AG04450 (cell line): ENCODE measurements at regions not wholly inside any gene's neighbourhood (a gene's known extent, or its start where the extent isn't known, plus 50 kb on each side); places are given as distances from the start of the nearest gene placed in this dataset.

Experiments
- CTCF ChIA-PET: fragments of 300-600, 350-600 bp; formaldehyde crosslinking; extraction: SDS; loops from one replicate; lab custom pipeline; 2022; ENCODE audit warnings: antibody characterized with exemption, inconsistent platforms; lab: Charles Lee
- POLR2A ChIA-PET: fragments of 350-600 bp; formaldehyde crosslinking; extraction: SDS; loops from one replicate; lab custom pipeline; 2021; ENCODE audit warnings: antibody characterized with exemption, inconsistent platforms; lab: Yijun Ruan, JAX
- DNase-seq: peaks from one replicate; pipeline ENCODE4 v3.0.0-alpha.2; 2011; ENCODE audit warnings: low read depth, low spot score
- H3K27ac ChIP-seq: one replicate; pipeline ENCODE4 v1.5.1; 2012; ENCODE audit warnings: low read depth, low read length, control low read depth
- H3K27me3 ChIP-seq: one replicate; pipeline ENCODE4 v1.6.0; 2012; ENCODE audit warnings: low read length; ENCODE audit not compliant: control insufficient read depth, insufficient read depth
- H3K4me3 ChIP-seq: 2 replicates; pipeline ENCODE4 v1.5.1; 2011; ENCODE audit warnings: mild to moderate bottlenecking, low read depth, low read length, control low read depth
- H3K9me3 ChIP-seq: 2 replicates; pipeline ENCODE4 v1.5.1; 2012; ENCODE audit warnings: low read length; ENCODE audit not compliant: control insufficient read depth, insufficient read depth
- TF ChIP-seq, protein P1 (sequence below): IDR thresholded peaks from 2 replicates; pipeline ENCODE4 v1.5.1; 2011; ENCODE audit warnings: low read depth, low read length, control low read depth, inconsistent platforms

DNA sequence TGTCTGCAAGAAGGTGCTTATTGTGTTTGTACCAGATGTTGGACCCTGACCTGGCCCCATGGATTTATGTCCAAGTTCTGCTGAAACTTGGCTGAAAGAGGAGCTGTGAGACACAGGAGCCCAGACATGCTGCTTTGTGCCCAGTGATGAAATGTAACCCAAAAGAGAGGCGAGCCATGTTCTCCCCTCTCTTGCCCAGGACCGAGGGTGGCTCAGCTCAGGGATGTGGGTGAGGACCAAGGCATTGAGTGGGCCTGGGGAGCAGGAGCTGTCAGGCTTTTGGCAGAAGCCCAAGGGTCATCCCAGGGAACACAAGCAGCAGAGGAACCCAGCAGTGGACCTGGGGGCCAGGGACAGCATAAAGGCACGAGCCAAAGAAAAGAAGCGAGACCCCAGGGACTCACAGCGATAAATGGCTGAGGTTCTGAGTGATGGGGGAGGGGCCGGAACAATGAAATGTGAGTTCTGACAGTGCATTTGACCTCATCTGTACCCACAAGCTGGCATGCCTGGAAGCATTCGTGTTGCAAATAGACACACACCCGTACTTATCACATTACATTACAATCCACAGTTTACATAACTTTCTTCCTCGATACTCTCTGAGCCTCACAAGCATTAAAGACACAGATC, 363.4 kb upstream of the JARID2 start:
- H3K27ac ChIP-seq = no peak overlapping the region

DNA sequence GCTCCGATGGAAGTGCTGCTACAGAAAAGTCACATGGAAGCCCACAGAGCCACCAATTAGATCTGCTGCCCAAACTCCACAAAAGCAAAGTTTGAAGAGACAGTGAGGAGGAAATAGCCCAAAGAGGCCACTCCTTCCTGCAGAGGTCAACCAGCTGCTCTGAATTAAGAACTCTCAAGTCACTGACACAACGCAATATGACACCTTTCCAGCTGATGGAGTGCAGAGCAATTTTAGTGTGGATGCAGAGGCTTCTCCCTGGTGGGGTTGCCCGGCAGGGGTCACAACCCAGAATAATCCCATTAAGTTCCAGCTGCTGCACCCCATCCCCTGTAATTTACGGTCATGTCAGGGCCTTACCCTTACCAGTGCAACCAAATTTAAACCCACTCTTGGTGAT, 361.9 kb upstream of the JARID2 start:
- ChIA-PET CTCF (no interaction called here), POLR2A (no interaction called here)
- no peak for DNase-seq
- H3K27me3 ChIP-seq = no peaks in the 10 kb centered on the region
- no peaks in the 10 kb centered on the region for H3K9me3 ChIP-seq
- TF ChIP-seq, protein P1, sequence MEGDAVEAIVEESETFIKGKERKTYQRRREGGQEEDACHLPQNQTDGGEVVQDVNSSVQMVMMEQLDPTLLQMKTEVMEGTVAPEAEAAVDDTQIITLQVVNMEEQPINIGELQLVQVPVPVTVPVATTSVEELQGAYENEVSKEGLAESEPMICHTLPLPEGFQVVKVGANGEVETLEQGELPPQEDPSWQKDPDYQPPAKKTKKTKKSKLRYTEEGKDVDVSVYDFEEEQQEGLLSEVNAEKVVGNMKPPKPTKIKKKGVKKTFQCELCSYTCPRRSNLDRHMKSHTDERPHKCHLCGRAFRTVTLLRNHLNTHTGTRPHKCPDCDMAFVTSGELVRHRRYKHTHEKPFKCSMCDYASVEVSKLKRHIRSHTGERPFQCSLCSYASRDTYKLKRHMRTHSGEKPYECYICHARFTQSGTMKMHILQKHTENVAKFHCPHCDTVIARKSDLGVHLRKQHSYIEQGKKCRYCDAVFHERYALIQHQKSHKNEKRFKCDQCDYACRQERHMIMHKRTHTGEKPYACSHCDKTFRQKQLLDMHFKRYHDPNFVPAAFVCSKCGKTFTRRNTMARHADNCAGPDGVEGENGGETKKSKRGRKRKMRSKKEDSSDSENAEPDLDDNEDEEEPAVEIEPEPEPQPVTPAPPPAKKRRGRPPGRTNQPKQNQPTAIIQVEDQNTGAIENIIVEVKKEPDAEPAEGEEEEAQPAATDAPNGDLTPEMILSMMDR = no peak
- no peak overlapping the region for H3K27ac ChIP-seq
- H3K4me3 ChIP-seq = no peak overlapping the region

More for the DNA sequence above, 363.4 kb upstream of the JARID2 start:
- ChIA-PET CTCF (no interaction called here), POLR2A (no interaction called here)
- DNase-seq = no peak
- Histone ChIP-seq H3K9me3 (no peaks in the 10 kb centered on the region), H3K4me3 (no peak overlapping the region), H3K27me3 (no peaks in the 10 kb centered on the region)
- TF ChIP-seq, protein P1 = no peak

DNA sequence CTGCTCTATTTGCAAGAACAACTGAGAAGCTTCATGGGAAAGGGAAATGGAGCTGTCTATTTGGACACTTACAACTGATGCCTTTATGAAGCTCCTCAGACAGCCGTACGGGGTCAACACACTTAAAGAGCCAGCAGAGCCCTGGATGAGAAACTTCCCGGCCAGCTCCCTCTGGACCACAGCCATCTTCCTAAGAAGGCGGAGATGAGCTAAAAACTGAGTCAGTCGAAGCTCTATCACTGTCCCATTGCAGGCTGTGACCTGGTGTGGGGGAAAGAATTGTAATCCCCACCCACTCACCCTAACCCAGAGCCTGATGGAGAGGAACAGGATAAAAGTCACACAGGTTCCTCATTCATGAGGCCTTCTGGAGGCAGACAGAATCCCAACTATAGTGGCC, 360.4 kb upstream of the JARID2 start:
- Histone ChIP-seq H3K4me3 (no peak overlapping the region), H3K27me3 (no peaks in the 10 kb centered on the region), H3K27ac (no peak overlapping the region), H3K9me3 (no peaks in the 10 kb centered on the region)
- ChIA-PET CTCF (interaction anchor here (0.5 to 0.7 kb wide), 2 partner anchors 204 to 1091 kb away, joined by 3 to 7 read pairs; no protein-coding TSS in a partner anchor), POLR2A (interaction anchor here (0.7 kb wide), 1 partner anchor 984 kb away, joined by 10 read pairs; no protein-coding TSS in a partner anchor)
- DNase-seq = no peak
- TF ChIP-seq, protein P1 = no peak

DNA sequence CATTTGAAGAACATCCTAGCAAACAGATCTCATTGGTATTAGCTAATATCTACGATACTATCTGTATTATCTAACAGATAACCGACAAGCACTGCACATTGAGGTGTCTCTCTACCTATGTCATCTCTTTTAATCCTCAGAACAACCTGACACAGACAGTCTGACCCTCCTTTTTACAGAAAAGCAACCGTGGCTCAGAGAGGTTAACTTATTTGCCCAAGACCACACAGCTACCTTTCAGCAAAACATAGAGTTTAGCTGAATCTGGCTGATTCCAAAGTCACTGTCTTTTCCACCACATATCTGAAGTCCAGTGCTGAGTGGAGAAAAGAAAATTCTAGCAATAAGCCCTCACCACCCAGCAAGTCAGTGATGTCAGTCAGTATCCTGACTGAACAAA, 358.7 kb upstream of the JARID2 start:
- TF ChIP-seq, protein P1 = no peak
- Histone ChIP-seq H3K4me3 (no peak overlapping the region), H3K9me3 (no peaks in the 10 kb centered on the region), H3K27me3 (no peaks in the 10 kb centered on the region), H3K27ac (no peak overlapping the region)
- POLR2A ChIA-PET = interaction anchor here (0.6 kb wide), 1 partner anchor 28 kb away, joined by 8 read pairs; no protein-coding TSS in a partner anchor
- no peak for DNase-seq
- CTCF ChIA-PET = no interaction called here

DNA sequence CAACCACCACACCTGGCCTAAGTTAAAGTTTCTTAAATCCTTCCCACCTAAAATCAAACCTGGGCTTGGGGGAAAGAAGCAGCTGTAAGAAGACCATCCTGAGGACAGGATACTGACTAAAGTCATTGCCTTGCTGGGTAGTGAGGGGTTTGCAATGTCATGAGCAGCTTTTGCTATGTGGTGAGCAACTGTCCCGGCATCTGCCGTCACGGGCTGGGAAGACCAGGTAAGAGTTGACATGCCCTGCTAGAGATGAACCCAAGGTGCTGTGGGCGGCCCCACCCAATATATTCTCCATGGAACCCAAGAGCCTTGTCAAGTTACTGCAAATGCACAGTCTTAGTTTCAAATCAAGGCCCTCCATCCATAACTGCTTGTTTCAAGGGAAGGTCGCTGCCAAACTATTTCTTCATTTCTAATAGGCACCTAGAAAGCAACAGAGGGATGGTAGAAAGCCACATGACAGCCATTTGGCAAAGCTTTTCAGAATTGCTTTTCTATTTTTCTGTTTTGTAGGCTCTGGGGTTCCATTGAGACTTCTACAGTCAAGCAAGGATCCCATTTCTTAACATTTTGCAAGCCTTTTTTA, 357.8 kb upstream of the JARID2 start:
- no peak for DNase-seq
- Histone ChIP-seq H3K27me3 (no peaks in the 10 kb centered on the region), H3K27ac (peak overlapping the region; percentile 0), H3K9me3 (no peaks in the 10 kb centered on the region), H3K4me3 (no peak overlapping the region)
- TF ChIP-seq, protein P1 = no peak
- ChIA-PET POLR2A (no interaction called here), CTCF (no interaction called here)
